T47D (cell line): ENCODE measurements at regions not wholly inside any gene's neighbourhood (a gene's known extent, or its start where the extent isn't known, plus 50 kb on each side); places are given as distances from the start of the nearest gene placed in this dataset.
"Not testable (repeated sequence)": the region's sequence is repeated elsewhere in the genome, so short reads cannot be mapped to it uniquely, and the experiment has no call there.

Experiments used
- DNase-seq, 2 experiments: peaks; one replicate each; pipeline versions ENCODE4 v3.0.0 to v3.0.0-alpha.2; 2011 to 2012; ENCODE audit warnings: low read depth in 1 of 2, low spot score in 1 of 2
- JUND ChIP-seq: IDR thresholded peaks from 2 replicates; pipeline ENCODE4 v1.6.1; 2012; ENCODE audit warnings: low read depth
- in situ Hi-C: cut with HindIII; loops from 2 replicates; pipeline ENCODE4 v1.10.0; 2016; ENCODE audit warnings: low sequenced_read_pairs, low pct_unique_long_range_greater_than_20kb

DNA sequence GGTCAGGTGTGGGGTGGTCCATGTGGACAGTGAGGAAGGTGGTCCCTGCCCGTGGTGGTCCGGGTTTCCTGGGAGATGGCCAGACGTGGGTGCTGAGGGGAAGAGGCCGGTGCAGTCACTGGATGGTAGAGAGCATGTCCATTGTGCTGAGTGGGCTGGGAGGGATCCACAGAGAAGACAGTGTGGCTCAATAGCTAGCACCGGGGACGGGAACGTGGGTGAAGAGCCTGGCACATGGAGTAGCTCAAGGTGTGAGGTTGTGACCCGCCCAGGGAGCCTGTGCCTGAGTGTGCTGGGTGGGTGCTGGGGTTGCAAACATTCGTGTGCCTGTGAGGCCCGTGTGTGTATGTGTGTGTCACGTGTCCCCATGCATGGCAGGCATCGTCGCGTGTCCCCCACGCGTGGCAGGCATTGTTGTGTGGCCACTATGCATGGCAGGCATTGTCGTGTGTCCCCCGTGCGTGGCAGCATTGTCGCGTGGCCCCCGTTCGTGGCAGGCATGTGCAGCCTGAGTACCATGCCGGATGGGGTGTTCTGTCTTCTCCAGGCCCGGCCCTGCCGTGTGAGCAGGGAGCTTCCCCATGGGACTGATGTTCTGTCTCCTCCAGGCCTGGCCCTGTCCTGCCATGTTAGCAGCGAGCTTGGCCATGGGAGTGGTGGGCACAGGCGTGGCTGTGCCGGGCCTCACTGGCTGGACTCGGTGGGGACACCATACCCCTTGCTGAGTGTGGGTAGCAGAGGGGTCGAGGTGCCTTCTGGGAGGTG lies 205.0 kb downstream of the TMEM121 start:
- in situ Hi-C loops, DNase-seq: not testable (repeated sequence)

DNA sequence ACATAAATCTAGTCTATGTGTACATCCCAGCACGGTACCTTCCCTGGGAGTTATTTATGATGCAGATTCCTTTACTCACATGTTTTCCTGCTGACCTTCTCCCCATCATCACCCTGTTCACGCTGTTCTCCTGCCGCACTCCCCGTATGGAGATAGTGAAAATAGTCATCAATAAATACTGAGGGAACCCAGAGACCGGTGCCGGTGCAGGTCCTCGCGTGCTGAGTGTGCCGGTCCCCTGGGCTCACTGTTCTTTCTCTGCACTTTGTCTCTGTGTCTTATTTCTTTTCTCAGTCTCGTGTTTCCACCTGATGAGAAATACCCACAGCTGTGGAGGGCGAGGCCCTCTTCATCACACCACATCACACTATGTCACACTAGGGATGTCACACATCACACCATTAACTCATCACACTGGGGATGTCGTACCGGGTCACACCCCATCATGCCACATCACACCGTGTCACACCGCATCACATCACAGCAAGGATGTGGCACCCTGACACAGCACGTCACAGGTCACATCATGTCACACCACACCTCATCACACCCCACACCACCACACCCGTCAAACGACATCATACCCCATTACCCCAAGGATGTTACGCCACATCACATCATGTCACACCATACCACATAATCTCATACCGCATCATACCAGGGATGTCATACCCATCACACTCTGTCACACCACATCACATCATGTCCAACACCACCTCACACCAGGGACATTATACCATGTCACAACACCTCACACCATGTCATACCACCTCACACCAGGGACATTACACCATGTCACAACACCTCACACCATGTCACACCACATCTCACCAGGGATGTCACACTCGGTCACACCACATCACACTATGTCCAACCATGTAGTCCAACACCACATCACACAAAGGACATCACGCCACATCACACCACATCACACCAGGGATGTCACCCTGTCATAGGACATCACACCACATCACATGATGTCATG lies 207.0 kb downstream of the TMEM121 start:
- in situ Hi-C loops: no loop called here
- no peak for TF ChIP-seq JUND

DNA sequence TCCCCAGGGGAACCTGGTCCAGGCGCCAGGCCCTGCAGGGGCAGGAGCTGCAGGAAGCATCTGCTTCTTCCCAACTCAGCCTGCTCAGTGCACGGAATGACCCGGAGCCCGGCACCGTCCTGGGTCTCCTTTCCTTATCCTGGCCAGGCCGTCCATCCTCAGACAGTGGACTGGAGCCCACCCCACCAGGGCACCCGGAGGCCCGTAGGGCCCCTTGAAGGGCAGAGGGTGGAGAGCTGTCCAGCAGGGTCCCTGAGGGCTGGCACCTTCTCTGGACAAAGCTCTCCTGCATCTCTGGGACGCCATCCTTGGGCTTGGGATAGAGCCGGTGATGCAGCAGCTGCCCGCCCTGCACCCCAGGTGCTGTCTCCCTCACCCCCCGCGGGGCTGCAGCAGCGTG lies 207.9 kb downstream of the TMEM121 start:
- in situ Hi-C loops, DNase-seq: not testable (repeated sequence)

More for the DNA sequence above, 207.0 kb downstream of the TMEM121 start:
- no peak for DNase-seq

DNA sequence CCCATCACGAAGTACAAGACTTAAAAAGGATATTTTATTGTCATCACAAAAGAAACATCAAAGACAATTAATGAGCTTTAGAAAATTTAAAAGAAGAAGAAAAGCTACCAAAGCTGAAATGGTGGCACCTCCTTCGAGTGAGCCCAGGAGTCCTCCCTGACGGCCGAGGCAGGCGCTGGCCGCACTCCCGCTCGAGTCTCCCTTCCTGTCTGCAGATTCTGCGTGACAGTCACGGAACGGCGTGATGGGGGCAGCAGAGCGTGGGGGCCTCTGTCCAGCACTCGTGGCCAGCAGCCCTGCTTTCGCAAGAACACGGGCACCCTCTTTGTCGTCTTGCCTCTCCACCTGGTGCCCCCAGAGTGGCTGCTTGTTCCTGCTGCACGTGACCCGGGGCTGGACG lies 209.9 kb downstream of the TMEM121 start:
- in situ Hi-C loops, DNase-seq: not testable (repeated sequence)

DNA sequence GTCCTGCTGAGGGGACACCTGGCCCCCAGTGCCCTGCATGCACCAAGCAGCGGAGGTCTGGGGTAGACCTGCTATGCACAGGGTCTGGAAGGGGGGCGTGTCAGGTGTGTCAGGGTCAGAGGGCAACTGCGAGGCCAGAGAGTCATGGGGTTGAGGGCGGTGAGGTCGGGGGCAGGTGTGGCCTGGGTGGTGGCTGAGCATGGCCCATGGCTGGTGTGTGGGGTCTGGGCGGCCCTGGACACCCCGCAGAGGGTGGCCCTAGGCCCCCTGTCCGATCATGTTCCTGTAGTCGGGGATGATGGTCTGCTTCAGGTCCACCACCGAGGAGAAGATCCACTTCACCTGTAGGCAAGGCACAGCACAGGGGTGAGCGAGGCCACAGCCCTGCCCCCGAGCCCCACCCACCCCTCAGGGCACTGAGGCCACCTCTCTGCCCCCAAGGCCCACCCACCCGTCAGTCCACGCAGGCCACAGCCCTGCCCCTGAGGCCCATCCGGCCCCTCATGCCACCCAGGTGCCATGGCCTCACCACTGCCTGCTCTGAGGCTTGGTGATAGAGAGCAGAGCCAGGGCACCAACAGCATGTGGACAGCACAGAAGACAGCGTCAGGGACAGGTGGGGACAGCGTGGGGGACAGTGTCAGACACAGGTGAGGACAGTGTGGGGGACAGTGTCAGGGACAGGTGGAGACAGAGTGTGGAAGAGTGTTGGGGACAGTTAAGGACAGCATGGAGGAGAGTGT lies 211.3 kb downstream of the TMEM121 start:
- in situ Hi-C loops: no loop called here
- no peak for TF ChIP-seq JUND
- no peak for DNase-seq

DNA sequence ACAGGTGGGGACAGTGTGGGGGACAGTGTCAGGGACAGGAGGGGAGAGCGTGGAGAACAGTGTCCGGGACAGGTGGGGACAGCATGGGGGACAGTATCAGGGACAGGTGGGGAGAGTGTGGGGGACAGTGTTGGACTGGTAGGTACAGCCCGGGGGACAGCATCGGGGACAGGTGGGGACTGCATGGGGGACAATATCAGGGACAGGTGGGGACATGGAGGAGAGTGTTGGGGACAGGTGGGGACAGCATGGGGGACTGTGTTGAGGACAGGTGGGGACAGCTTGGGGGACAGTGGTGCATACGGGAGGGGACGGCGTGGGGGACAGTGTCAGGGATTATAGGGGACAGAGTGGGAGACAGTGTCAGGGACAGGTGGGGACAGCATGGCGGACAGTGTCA lies 212.3 kb downstream of the TMEM121 start:
- in situ Hi-C loops: no loop called here
- DNase-seq: no peak
- TF ChIP-seq JUND: no peak

DNA sequence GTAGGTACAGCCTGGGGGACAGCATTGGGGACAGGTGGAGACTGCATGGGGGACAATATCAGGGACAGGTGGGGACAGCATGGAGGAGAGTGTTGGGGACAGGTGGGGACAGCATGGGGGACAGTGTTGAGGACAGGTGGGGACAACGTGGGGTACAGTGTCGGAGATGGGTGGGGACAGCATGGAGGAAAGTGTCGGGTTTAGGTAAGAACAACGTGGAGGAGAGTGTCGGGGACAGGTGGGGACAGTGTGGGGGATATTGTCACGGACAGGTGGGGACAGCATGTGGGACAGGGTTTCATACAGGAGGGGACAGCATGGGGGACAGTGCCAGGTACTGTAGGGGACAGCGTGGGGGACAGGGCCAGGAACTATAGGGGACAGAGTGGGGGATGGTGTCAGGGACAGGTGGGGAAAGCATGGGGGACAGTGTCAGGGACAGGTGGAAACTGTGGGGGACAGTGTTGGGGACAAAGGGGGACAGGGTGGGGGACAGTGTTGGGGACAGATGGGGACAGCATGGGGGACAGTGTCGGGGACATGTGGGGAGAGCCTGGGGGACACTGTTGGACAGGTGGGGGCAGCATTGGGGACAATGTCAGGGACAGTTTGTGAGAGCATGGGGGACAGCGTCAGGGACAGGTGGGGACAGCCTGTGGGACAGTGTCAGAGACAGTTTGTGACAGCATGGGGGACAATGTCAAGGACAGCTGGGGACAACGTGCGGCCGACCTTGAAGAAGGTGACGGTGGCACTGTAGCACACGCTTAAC lies 213.1 kb downstream of the TMEM121 start:
- in situ Hi-C loops: no loop called here
- no peak for DNase-seq
- no peak for TF ChIP-seq JUND

DNA sequence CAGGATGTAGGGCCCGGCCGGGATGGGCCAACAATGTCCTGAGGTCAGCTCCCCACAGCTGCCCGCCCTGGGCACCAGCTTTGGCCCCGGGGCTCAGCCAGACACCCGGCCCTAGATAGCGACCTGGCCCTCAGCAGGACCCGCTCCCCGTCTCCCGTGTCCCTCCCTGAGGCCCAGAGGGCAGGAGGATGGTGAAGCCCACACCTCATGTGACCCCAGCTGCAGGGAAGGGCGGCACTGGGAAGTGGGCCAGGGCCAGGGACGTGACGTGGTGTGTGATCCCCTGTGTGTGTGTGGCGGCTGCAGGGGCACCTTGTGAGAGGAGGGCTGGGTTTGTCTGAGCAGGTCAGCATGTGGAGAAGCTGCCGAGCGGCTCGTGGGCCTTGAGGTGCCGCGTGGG lies 213.9 kb downstream of the TMEM121 start:
- in situ Hi-C loops, DNase-seq: not testable (repeated sequence)

DNA sequence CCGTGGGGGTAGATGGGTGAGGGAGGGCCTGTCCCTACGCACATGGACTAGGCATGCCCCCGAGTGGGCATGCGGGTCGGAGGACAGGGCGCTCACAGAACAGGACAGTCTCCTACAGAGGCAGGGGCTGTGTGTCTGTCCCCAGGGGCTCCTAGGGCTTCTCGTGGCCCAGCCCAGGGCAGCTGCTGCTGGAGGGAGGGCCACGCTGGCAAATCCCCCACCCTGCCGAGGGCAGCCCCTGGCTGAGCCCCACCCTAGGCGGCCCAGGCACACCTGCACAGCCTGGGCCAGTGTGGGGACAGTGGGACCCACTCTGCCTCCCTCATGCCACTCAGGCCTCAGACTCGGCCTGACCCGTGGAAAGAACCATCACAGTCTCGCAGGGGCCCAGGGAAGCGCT lies 214.6 kb downstream of the TMEM121 start:
- DNase-seq, in situ Hi-C loops: not testable (repeated sequence)

DNA sequence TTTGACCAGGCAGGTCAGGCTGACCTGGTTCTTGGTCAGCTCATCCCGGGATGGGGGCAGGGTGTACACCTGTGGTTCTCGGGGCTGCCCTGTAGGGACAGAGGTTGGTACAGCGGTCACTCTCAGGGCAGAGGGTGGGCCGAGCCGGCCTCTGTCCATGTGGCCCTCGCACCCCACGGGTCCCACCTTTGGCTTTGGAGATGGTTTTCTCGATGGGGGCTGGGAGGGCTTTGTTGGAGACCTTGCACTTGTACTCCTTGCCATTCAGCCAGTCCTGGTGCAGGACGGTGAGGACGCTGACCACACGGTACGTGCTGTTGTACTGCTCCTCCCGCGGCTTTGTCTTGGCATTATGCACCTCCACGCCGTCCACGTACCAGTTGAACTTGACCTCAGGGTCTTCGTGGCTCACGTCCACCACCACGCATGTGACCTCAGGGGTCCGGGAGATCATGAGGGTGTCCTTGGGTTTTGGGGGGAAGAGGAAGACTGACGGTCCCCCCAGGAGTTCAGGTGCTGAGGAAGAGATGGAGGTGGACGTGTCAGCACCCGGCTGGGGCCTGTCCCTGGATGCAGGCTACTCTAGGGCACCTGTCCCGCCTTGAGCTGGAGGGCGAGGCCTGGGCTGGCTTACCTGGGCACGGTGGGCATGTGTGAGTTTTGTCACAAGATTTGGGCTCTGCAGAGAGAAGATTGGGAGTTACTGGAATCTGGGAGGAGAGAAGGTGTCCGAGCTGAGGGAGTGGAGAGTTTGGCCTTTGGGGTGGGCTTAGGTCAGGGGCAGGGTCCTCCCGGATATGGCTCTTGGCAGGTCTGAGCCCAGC lies 215.5 kb downstream of the TMEM121 start:
- in situ Hi-C loops, DNase-seq: not testable (repeated sequence)

DNA sequence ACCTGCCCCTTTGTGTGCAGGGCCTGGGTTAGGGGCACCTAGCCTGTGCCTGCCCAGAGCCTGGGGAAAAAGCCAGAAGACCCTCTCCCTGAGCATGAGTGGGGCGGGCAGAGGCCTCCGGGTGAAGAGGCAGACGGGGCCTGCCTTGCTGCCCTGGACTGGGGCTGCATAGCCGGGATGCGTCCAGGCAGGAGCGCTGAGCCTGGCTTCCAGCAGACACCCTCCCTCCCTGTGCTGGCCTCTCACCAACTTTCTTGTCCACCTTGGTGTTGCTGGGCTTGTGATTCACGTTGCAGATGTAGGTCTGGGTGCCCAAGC lies 216.1 kb downstream of the TMEM121 start:
- in situ Hi-C loops: no loop called here
- DNase-seq: no peak
- no peak for TF ChIP-seq JUND

DNA sequence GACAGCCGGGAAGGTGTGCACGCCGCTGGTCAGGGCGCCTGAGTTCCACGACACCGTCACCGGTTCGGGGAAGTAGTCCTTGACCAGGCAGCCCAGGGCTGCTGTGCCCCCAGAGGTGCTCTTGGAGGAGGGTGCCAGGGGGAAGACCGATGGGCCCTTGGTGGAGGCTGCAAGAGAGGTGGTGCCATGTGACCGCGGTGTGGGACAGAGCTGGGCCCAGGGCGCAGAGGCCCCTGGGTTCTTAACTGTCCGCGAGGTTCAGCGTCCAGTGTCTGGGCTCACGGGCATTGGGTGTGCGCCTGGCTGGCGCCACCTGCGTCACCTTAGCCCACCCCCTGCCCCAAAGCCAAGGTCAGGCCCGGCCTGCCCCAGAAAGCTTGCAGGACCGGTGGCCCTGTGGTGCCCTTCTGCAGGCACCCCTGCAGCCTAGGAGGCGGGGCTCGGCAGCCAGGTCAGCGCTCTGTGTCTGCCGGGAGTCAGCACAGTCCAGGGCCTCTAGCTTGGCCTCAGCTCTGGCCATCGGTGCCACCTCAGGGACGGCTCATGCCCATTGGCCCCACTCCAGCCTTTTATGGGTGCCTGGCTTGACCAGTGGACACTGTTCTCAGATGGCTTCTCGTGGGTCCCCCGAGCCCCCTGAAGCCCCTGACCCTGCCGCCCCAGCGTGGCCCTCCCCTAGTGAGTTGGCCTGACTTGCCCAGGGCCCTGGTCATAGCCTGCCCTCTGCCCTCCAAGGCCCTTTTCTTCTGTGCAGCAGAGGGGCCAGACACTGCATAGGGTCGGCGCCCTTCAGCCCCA lies 216.7 kb downstream of the TMEM121 start:
- in situ Hi-C loops, DNase-seq: not testable (repeated sequence)

DNA sequence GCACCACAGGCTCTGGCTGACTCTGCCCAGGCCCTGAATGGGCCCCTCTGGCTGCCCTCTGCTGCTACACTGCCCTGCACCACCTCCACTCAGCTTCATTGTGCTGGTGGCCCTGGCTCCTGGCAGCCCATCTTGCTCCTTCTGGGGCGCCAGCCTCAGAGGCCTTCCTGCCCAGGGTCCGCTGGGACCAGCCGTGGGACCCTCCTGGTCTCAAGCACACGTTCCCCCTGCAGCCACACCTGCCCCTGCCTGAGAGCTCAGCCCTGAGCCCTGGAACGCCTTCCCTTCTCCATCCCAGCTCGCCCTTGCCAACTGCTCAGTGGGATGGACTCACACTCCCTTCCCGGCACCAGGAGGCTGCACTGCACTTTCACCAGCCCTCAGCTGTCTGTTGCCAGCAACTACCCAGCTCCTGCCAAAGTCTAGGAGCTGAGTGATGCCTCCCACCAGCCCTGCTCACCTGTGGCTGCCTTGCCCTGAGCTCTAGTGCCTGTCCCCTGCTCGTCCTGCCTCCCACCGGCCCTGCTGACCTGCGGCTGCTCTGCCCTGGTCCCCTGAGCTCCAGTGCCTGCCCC lies 217.9 kb downstream of the TMEM121 start:
- in situ Hi-C loops, DNase-seq: not testable (repeated sequence)
